ENCODE measurements at regions not wholly inside any gene's neighbourhood (a gene's known extent, or its start where the extent isn't known, plus 50 kb on each side); places are given as distances from the start of the nearest gene placed in this dataset.
"Not testable (repeated sequence)": the region's sequence is repeated elsewhere in the genome, so short reads cannot be mapped to it uniquely, and the experiment has no call there.

DNA sequence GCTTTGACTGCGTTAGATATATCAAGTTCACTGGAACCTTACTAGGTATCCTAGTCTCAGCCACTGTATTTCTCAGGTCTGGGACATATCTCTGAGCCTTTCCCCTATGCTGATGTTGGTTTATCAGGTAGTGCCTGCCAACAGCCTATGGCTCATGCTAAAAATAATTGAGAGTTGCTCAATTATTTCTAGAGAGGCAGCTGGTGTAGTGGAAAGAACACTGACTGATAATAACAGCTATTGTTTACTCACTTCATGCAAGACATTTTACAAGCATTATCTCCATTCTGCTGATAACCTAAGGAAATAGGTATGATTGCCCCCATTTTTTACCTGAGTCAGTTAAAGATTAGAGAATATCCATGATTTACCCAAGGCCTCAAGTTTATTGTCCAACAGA, 231.4 kb downstream of the LRRN1 start:
- no peak for DNase-seq

DNA sequence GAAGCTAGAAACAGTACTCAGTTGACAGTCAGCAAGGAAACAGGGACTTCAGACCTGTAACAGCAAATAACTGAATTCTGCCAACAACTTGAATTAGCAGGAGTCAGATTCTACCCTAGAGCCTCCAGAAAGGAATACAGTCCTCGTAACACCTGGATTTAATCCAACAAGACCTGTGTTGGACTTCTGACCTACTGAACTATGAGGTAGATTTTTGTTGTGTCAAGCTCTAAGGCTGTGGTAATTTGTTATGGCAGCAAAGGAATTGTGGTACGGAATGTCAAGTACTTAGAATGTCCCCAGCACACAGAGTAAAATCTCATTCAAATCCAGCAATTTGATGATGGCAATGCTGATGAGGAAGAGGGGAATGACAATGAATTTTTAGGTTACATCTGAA, 234.1 kb downstream of the LRRN1 start:
- no peak for DNase-seq

DNA sequence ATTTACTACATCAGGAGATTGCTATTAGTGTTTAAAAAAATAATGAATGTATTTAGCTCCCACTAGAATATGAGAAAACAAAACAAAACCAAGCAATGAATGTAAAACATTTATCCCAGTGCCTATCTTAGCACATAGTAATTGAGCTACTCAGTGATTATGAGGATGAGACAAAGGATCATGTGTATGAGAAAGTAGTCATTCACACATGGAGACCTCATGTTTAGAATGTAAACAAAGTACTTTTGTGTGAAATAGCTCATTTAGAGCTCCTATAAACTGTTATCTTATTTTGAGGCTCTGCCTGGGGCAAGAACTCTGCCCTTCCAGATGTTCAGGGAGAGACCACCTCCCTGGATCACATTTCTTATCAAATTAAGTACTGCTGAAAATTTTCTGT, 236.8 kb downstream of the LRRN1 start:
- no peak for DNase-seq

GRCh38 chr3:4038351-4038750, 239.1 kb downstream of the LRRN1 start:
- no peak for DNase-seq

DNA sequence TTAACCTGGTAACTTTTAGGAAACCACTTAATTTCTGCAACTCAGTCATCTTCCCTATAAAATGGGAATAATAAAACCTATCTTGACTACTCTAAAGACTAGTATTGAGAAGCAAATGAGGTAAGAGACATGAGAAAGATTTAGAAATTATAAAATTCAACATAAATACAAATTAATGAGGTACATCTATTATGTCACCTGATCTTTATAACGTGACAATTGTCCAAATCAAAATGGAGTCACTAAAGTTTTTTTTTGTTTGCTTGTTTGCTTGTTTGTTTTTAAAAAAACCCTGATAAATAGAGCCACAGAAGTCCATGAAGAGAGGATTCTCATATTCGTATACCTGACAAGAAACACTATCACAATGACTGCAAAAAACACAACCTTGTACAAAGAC, 242.8 kb downstream of the LRRN1 start:
- DNase-seq, result no peak

DNA sequence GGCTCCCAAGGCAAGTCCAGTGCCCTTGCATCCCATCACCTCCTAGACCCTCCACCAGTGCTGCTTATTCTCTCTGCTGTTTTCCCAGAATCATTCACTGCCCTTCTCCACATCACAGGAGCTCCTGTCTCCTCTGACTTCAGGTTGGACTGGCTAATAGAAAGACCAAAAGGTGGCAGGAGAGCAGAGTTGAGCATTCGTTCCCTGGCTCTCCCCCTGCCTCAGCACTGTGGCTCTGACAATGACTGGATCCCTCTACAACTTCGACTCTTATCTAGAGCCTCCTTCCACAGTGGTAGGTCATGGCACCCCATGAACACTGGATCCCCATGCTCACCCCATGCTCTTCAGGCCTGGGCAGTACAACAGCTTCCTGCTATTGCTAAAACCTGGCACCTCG, 243.6 kb downstream of the LRRN1 start:
- no peak for DNase-seq

GRCh38 chr3:4043867-4044575, 244.8 kb downstream of the LRRN1 start:
- no peak for DNase-seq

DNA sequence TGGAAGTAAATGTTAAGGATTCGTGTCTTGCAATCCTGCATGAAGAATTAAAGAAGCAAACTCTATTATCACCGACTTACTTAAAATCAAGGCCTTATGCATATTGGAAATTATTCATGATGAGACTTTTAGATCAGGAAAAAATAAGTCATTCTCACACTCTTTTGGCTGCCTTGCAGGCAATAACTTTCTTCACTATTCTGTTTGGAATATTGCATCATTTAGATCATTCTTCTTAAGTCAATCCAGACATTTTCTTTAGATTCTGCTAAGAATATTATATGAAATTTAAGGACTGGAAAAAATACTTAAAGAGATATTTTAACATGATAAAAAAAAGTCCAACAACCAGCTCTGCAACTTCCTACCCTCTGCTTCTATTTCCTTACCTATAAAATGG, 245.4 kb downstream of the LRRN1 start:
- no peak for DNase-seq

DNA sequence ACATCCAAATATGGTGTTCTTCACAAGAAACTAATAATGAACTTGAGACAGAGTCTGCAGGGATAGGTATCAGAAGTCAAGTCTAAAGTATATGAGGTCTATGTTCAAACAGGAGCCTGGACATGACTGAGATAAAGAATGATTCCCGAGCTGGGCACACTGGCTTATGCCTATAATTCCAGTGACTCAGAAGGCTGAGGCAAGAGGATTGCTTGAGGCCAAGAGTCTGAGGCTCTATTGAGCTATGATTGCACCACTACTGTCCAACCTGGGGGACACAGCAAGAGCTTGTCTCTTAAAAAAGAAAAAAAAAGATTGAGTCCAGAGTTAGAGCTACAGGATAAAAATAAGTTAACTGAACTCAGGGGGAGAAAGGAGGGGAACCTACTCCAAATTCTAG, 246.5 kb downstream of the LRRN1 start:
- DNase-seq, result no peak

DNA sequence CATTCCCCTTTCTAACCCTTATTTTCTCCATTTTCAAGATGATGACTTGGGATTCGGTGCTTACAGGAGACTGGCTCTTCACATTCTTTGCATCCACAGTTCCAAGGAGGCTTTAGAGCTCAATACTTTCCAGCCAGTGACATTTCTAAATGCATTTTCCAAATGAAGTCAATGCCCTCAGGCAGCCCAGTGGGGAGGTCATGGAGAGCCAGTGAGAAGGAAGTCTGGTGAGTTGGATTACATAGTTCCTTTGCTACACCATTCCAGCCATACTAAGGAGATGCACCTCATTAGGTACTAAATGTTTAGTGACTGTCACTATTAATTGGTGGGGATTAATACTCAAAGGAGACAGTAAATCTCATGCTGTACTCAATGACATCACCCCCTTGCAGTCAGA, 248.1 kb downstream of the LRRN1 start:
- DNase-seq, result no peak

DNA sequence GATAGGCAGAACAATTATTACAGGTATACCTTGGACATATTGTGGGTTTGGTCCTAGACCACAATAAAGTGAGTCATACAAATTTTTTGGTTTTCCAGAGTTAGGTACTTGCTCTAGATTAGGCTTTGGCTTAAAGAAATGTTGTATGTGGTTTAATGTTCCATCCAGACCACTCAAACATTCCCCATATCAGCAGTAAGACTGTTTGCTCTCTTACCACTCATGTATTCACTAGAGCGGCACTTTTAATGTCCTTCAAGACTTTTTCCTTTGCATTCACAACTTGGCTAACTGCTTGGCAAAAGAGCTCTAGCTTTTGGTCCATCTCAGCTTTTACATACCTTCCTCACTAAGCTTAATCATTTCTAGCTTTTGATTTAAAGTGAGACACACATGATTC, 250.5 kb upstream of the SETMAR start:
- no peak for DNase-seq

DNA sequence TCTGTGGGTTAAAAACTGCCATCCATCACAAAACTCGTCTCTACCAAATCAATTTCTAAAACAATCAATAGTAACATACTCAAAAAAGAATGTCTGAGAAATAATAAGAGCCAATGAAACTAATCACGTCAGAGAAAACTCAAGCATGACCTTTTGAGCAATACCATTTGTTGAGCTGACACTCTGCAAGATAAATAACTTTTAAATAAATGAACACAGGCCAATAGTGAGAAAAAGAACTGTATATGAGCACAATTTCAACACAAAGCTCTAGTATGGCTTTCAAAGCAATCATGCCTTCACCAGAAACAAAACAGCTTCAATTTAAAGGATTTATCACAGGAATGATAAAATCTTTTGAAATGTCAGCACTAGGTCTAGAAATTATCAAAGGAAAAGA, 249.2 kb upstream of the SETMAR start:
- no peak for DNase-seq

DNA sequence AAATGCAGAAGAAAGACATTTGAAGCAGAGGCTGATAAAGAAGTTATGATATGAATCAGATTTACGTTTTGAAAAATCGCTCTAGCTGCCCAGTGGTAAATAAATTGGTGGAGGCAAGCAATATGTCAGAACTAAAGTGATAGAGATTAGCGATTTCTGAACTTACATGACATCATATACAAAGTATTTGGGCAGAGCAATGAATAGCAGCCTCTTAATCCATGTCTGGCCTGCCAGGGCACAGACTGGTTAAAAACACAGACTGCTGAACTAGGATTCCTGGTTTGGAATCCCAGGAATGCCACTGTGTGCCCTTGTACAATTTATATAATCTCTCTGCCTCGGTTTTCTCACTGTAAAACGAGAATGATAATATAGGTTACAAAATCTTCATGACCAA, 243.1 kb upstream of the SETMAR start:
- no peak for DNase-seq

GRCh38 chr3:4060603-4061002, 242.6 kb upstream of the SETMAR start:
- no peak for DNase-seq

GRCh38 chr3:4061195-4061594, 242.0 kb upstream of the SETMAR start:
- DNase-seq, result no peak

- no peak for DNase-seq
Observed at GRCh38 chr3:4061783-4062360, 241.3 kb upstream of the SETMAR start.

- no peak for DNase-seq
Observed at GRCh38 chr3:4062621-4063020, 240.5 kb upstream of the SETMAR start.

- DNase-seq, result no peak
Observed at GRCh38 chr3:4063916-4064574, 239.1 kb upstream of the SETMAR start.

- no peak for DNase-seq
Observed at GRCh38 chr3:4065085-4065484, 238.1 kb upstream of the SETMAR start.

DNA sequence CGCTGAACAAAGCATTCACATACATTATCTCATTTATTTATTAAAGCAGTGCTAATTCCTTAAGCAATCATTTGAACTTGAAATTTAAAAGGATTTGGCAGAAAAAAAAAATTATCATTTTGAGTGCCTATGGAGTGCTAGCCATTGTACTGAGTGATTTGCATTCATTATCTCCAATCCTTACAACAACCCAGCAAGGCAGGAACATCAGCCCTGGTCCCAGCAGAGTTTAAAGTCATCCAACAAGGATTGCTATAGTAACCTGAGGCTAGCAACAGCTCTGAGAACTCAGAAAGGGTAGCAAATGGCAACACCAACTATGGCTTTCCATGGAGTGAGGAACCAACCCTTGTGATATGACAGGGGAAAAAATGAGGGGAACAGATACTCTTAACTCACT, 237.6 kb upstream of the SETMAR start:
- DNase-seq, result no peak

GRCh38 chr3:4067893-4068292, 235.3 kb upstream of the SETMAR start:
- DNase-seq, result no peak

DNA sequence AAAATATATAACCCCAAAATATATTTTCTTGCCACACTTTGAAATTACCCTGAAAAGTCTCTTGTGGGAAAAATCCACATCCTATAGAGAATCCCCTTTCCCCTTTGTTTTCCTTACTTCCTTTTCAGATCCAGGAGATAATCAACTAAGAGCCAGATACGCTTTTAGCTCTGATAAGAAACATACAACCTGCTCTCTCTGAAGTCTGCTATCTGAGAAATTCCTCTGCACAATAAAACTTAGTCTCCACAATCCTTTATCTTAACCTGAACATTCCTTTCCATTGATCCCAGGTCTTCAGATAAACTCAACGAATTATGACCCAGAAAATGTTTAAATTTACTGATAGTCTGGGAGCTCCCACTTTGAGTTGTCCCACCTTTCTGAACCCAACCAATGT, 233.4 kb upstream of the SETMAR start:
- DNase-seq, result no peak

DNA sequence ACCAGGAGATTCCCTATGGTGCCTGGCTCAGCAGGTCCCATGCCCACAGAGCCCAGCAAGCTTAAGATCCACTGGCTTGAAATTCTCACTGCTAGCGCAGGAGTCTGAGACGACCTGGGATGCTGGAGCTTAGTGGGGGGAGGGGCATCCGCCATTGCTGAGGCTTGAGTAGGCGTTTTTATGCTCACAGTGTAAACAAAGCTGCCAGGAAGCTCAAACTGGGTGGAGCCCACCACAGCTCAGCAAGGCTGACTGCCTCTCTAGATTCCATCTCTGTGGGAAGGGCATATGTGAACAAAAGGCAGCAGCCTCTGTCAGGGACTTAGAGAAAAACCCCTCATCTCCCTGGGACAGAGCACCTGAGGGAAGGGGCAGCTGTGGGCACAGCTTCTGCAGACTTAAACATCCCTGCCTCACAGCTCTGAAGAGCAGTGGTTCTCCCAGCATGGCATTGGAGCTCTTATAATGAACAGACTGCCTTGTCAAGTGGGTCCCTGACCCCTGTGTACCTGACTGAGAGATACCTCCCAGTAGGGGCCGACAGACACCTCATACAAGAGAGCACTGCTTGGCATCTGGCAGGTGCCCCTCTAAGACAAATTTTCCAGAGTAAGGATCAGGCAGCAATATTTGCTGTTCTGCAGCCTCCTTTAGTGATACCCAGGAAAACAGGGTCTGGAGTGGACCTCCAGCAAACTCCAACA, 231.5 kb upstream of the SETMAR start:
- DNase-seq, result no peak

DNA sequence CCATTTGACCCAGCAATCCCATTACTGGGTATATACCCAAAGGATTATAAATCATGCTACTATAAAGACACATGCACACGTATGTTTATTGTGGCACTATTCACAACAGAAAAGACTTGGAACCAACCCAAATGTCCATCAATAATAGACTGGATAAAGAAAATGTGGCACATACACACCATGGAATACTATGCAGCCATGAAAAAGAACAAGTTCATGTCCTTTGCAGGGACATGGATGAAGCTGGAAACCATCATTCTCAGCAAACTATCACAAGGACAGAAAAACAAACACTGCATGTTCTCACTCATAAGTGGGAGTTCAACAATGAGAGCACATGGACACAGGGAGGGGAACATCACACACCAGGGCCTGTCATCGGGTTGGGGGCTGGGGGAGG, 225.9 kb upstream of the SETMAR start:
- not testable (repeated sequence) for DNase-seq
